Smooth muscle cell (in vitro differentiated cells): ENCODE measurements at regions not wholly inside any gene's neighbourhood (a gene's known extent, or its start where the extent isn't known, plus 50 kb on each side); places are given as distances from the start of the nearest gene placed in this dataset.
"Not testable (repeated sequence)": the region's sequence is repeated elsewhere in the genome, so short reads cannot be mapped to it uniquely, and the experiment has no call there.

Source experiments
- DNase-seq: peaks from one replicate; lab custom pipeline; 2025; ENCODE audit not compliant: unreplicated experiment; lab: John Stamatoyannopoulos, UW
- H2AFZ ChIP-seq: fragments of 200-600 bp; sonication (generic); 2 replicates; pipeline ENCODE4 v1.6.0; 2016; ENCODE audit warnings: antibody characterized with exemption, low read depth, mild to moderate bottlenecking
- H3F3A ChIP-seq: fragments of 200-600 bp; sonication (generic); 2 replicates; pipeline ENCODE4 v1.6.0; 2017; ENCODE audit warnings: antibody characterized with exemption, low read depth
- H3K27ac ChIP-seq: fragments of 200-600 bp; sonication (generic); 2 replicates; pipeline ENCODE4 v1.5.1; 2016; ENCODE audit warnings: low read depth, mild to moderate bottlenecking
- H3K27me3 ChIP-seq: fragments of 200-600 bp; sonication (generic); 2 replicates; pipeline ENCODE4 v1.6.1; 2016; ENCODE audit warnings: low read depth, mild to moderate bottlenecking
- H3K36me3 ChIP-seq: fragments of 200-600 bp; sonication (generic); 2 replicates; pipeline ENCODE4 v1.5.1; 2016; ENCODE audit warnings: low read depth
- H3K4me1 ChIP-seq: fragments of 200-600 bp; sonication (generic); 2 replicates; pipeline ENCODE4 v1.5.1; 2016; ENCODE audit warnings: low read depth
- H3K4me2 ChIP-seq: fragments of 200-600 bp; sonication (generic); 2 replicates; pipeline ENCODE4 v1.6.0; 2016; ENCODE audit warnings: mild to moderate bottlenecking
- H3K4me3 ChIP-seq: fragments of 200-600 bp; sonication (generic); 2 replicates; pipeline ENCODE4 v1.5.1; 2016; ENCODE audit warnings: mild to moderate bottlenecking
- H3K79me2 ChIP-seq: fragments of 200-600 bp; sonication (generic); 2 replicates; pipeline ENCODE4 v1.6.0; 2016; ENCODE audit warnings: low read depth, mild to moderate bottlenecking
- H3K9ac ChIP-seq: fragments of 200-600 bp; sonication (generic); 2 replicates; pipeline ENCODE4 v1.6.0; 2016; ENCODE audit warnings: low read depth
- H3K9me3 ChIP-seq: fragments of 200-600 bp; sonication (generic); replicated peaks from 2 replicates; pipeline ENCODE4 v1.5.1; 2016; ENCODE audit warnings: low read depth
- H4K20me1 ChIP-seq: fragments of 200-600 bp; sonication (generic); 2 replicates; pipeline ENCODE4 v1.6.0; 2016; ENCODE audit warnings: low read depth
- WGBS: methylation state at CpG from one replicate; pipeline ENCODE4 v1.1.7; 2016; ENCODE audit warnings: low lambda C conversion rate; 5-methylcytosine and 5-hydroxymethylcytosine counted together

- H2AFZ ChIP-seq, H3K27me3 ChIP-seq, H3K4me3 ChIP-seq, H3K9me3 ChIP-seq, H3K4me1 ChIP-seq, H3K36me3 ChIP-seq, H3K4me2 ChIP-seq, H3K27ac ChIP-seq, DNase-seq, H3K9ac ChIP-seq, H3F3A ChIP-seq: not testable (repeated sequence)
- peaks cover 62% of the 10 kb centered on the region for H3K79me2 ChIP-seq
- WGBS: 100% methylated on average over 3 of the region's 4 CpGs
- peaks cover 67% of the 10 kb centered on the region for H4K20me1 ChIP-seq
Measured at GRCh38 chr7:128561116-128561722, 84.7 kb downstream of the METTL2B start.

- H3F3A ChIP-seq, H3K27me3 ChIP-seq, H3K36me3 ChIP-seq, H2AFZ ChIP-seq, H3K9me3 ChIP-seq, H3K4me3 ChIP-seq, H3K4me1 ChIP-seq, DNase-seq, H3K9ac ChIP-seq, H3K4me2 ChIP-seq, H3K27ac ChIP-seq: not testable (repeated sequence)
- Histone ChIP-seq H4K20me1 (peaks cover 75% of the 10 kb centered on the region), H3K79me2 (peaks cover 67% of the 10 kb centered on the region)
- WGBS: 100% methylated on average over 5 of the region's 5 CpGs
Measured at GRCh38 chr7:128562795-128563194, 86.2 kb downstream of the METTL2B start.

GRCh38 chr7:128564123-128564700 is 87.7 kb downstream of the METTL2B start:
- not testable (repeated sequence) for H3K36me3 ChIP-seq, H2AFZ ChIP-seq, DNase-seq, H3K9ac ChIP-seq, H3K4me2 ChIP-seq, H3F3A ChIP-seq, H3K9me3 ChIP-seq, H3K27me3 ChIP-seq, H3K4me3 ChIP-seq, H3K27ac ChIP-seq, H3K4me1 ChIP-seq
- Histone ChIP-seq H4K20me1 (peaks cover 75% of the 10 kb centered on the region), H3K79me2 (peaks cover 69% of the 10 kb centered on the region)
- 93% methylated on average over 2 of the region's 2 CpGs for WGBS

- H3K36me3 ChIP-seq, H3K4me2 ChIP-seq, H3K4me1 ChIP-seq, H3K27me3 ChIP-seq, DNase-seq, H3K4me3 ChIP-seq, H3K27ac ChIP-seq, H3K9me3 ChIP-seq, H2AFZ ChIP-seq, H3K9ac ChIP-seq, H3F3A ChIP-seq: not testable (repeated sequence)
- 96% methylated on average over 4 of the region's 4 CpGs for WGBS
- Histone ChIP-seq H3K79me2 (peaks cover 67% of the 10 kb centered on the region), H4K20me1 (peaks cover 65% of the 10 kb centered on the region)
Measured at GRCh38 chr7:128564932-128565864, 88.7 kb downstream of the METTL2B start.

GRCh38 chr7:128575277-128575676 is 96.8 kb upstream of the GARIN1A start:
- not testable (repeated sequence) for H3K27me3 ChIP-seq, H3K36me3 ChIP-seq, H3K4me2 ChIP-seq, H2AFZ ChIP-seq, H3F3A ChIP-seq, H3K4me1 ChIP-seq, DNase-seq, H3K27ac ChIP-seq, H3K4me3 ChIP-seq, H3K9me3 ChIP-seq, H3K9ac ChIP-seq
- peaks cover 34% of the 10 kb centered on the region for H4K20me1 ChIP-seq
- peaks cover 25% of the 10 kb centered on the region for H3K79me2 ChIP-seq
- WGBS: 100% methylated on average over 3 of the region's 3 CpGs

GRCh38 chr7:128576953-128577352 is 95.1 kb upstream of the GARIN1A start:
- H3K4me3 ChIP-seq, DNase-seq, H3K4me1 ChIP-seq, H3K9ac ChIP-seq, H3K36me3 ChIP-seq, H3F3A ChIP-seq, H3K27me3 ChIP-seq, H3K27ac ChIP-seq, H2AFZ ChIP-seq, H3K4me2 ChIP-seq, H3K9me3 ChIP-seq: not testable (repeated sequence)
- peaks cover 11% of the 10 kb centered on the region for H3K79me2 ChIP-seq
- peaks cover 19% of the 10 kb centered on the region for H4K20me1 ChIP-seq
- WGBS: no CpG with 5 or more reads among the region's 27 CpGs

- H3K4me1 ChIP-seq, H3K27ac ChIP-seq, H3K4me3 ChIP-seq, H3K9ac ChIP-seq, H3K4me2 ChIP-seq, H4K20me1 ChIP-seq, H3K9me3 ChIP-seq, H2AFZ ChIP-seq, DNase-seq, H3F3A ChIP-seq, H3K27me3 ChIP-seq, H3K79me2 ChIP-seq, H3K36me3 ChIP-seq: not testable (repeated sequence)
- 83% methylated on average over 4 of the region's 4 CpGs for WGBS
Measured at GRCh38 chr7:128579843-128580242, 92.2 kb upstream of the GARIN1A start.

GRCh38 chr7:128581100-128581499 is 91.0 kb upstream of the GARIN1A start:
- H3K4me3 ChIP-seq, DNase-seq, H2AFZ ChIP-seq, H3K36me3 ChIP-seq, H3F3A ChIP-seq, H3K27ac ChIP-seq, H3K9me3 ChIP-seq, H3K79me2 ChIP-seq, H3K9ac ChIP-seq, H3K4me2 ChIP-seq, H3K27me3 ChIP-seq, H4K20me1 ChIP-seq, H3K4me1 ChIP-seq: not testable (repeated sequence)
- 91% methylated on average over 5 of the region's 5 CpGs for WGBS
